HG03280 (cell line): ENCODE measurements at regions not wholly inside any gene's neighbourhood (a gene's known extent, or its start where the extent isn't known, plus 50 kb on each side); places are given as distances from the start of the nearest gene placed in this dataset.
"Not testable (repeated sequence)": the region's sequence is repeated elsewhere in the genome, so short reads cannot be mapped to it uniquely, and the experiment has no call there.

Source experiments
- ATAC-seq: cut with Tn5 transposase; IDR thresholded peaks from one replicate; pipeline ENCODE4 v1.9.1; 2021; ENCODE audit warnings: mild to moderate bottlenecking, moderate library complexity; ENCODE audit not compliant: unreplicated experiment

GRCh38 chr18:43793910-43794309 lies 516.6 kb upstream of the SYT4 start:
- ATAC-seq: no peak

- no peak for ATAC-seq
Measured at GRCh38 chr18:43794363-43794762, 517.1 kb upstream of the SYT4 start.

- ATAC-seq: no peak
Measured at GRCh38 chr18:43797347-43797746, 520.1 kb upstream of the SYT4 start.

- no peak for ATAC-seq
Measured at GRCh38 chr18:43800584-43800983, 523.3 kb upstream of the SYT4 start.

- ATAC-seq: no peak
Measured at GRCh38 chr18:43805646-43806194, 528.4 kb upstream of the SYT4 start.

- no peak for ATAC-seq
Measured at GRCh38 chr18:43812627-43813026, 535.3 kb upstream of the SYT4 start.

GRCh38 chr18:43819397-43819796 lies 542.1 kb upstream of the SYT4 start:
- no peak for ATAC-seq

- ATAC-seq: no peak
Measured at GRCh38 chr18:43819873-43820272, 542.6 kb upstream of the SYT4 start.

- ATAC-seq: no peak
Measured at GRCh38 chr18:43825768-43826167, 548.5 kb upstream of the SYT4 start.

GRCh38 chr18:43826215-43826614 lies 548.9 kb upstream of the SYT4 start:
- no peak for ATAC-seq

GRCh38 chr18:43827311-43827710 lies 550.0 kb upstream of the SYT4 start:
- no peak for ATAC-seq

GRCh38 chr18:43830303-43830702 lies 553.0 kb upstream of the SYT4 start:
- no peak for ATAC-seq

GRCh38 chr18:43830947-43831346 lies 553.7 kb upstream of the SYT4 start:
- no peak for ATAC-seq

- no peak for ATAC-seq
Measured at GRCh38 chr18:43846299-43846698, 569.0 kb upstream of the SYT4 start.

GRCh38 chr18:43847164-43848091 lies 570.1 kb upstream of the SYT4 start:
- ATAC-seq: no peak

GRCh38 chr18:43849831-43850230 lies 572.5 kb upstream of the SYT4 start:
- ATAC-seq: not testable (repeated sequence)

- ATAC-seq: no peak
Measured at GRCh38 chr18:43855376-43855775, 578.1 kb upstream of the SYT4 start.

GRCh38 chr18:43863180-43863579 lies 585.9 kb upstream of the SYT4 start:
- ATAC-seq: no peak

- no peak for ATAC-seq
Measured at GRCh38 chr18:43866696-43867095, 589.4 kb upstream of the SYT4 start.

GRCh38 chr18:43868497-43868995 lies 591.3 kb upstream of the SYT4 start:
- ATAC-seq: no peak

GRCh38 chr18:43869451-43870008 lies 592.2 kb upstream of the SYT4 start:
- ATAC-seq: no peak

- no peak for ATAC-seq
Measured at GRCh38 chr18:43870626-43871025, 593.3 kb upstream of the SYT4 start.
